Fibroblast of skin of abdomen (primary cell): ENCODE measurements at regions not wholly inside any gene's neighbourhood (a gene's known extent, or its start where the extent isn't known, plus 50 kb on each side); places are given as distances from the start of the nearest gene placed in this dataset.
"Not testable (repeated sequence)": the region's sequence is repeated elsewhere in the genome, so short reads cannot be mapped to it uniquely, and the experiment has no call there.

Experiments used
- DNase-seq: peaks from one replicate; pipeline ENCODE4 v3.0.0-alpha.2; 2013

DNA sequence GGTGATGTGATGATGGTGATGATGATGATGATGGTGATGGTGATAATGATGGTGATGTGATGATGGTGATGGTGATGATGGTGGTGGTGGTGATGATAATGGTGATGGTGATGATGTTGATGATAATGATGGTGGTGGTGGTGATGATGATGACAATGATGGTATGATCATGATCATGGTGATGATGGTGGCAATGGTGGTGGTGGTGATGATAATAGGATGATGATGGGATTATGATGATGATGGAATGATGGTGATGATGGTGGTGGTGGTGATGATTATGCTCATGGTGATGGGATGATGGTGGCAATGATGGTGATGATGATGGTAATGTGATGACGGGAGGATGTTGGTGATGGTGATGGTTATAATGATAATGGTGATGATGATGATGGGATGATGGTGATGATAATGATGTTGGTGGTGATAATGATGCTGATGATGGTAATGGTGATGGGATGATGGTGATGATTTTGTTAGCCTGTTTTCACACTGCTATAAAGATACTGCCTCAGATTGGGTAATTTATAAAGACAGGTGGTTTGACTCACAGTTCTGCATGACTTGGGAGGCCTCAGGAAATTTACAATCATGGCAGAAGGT lies 314.8 kb upstream of the SFSWAP start:
- DNase-seq = no peak

DNA sequence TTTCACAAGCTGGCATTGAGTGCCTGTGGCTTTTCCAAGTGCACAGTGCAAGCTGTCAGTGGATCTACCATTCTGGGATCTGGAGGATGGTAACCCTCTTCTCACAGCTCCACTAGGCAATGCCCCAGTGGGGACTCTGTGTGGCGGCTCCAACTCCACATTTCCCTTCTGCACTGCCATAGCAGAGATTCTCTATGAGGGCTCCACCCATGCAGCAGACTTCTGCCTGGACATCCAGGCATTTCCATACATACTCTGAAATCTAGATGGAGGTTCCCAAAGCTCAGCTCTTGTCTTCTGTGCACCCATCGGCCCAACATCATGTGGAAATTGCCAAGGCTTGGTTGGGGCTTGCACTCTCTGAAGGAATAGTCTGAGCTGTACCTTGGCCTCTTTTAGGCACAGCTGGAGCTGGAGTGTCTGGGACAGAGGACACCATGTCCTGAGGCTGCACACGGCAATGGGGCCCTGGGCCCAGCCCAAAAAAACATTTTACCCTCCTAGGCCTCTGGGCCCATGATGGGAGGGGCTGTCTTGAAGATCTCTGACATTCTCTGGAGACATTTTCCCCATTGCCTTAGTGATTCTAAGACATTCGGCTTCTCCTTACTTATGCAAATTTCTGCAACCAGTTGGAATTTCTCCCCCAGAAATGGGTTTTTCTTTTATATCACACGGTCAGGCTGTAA lies 313.3 kb upstream of the SFSWAP start:
- DNase-seq = no peak

DNA sequence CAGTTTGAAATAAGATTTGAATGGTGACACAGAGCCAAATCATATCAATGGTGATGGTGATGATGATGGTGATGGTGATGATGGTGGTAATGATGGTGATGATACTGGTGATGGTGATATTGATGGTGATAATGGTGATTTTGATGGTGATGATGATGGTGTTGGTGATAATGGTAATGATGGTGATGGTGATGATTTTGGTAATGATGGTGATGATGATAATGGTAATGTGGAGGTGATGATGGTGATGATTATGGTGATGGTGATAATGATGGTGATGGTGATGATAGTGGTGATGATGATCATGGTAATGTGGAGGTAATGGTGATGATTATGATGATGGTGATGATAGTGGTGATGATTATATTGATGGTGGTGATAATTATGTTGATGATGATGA lies 311.9 kb upstream of the SFSWAP start:
- no peak for DNase-seq

DNA sequence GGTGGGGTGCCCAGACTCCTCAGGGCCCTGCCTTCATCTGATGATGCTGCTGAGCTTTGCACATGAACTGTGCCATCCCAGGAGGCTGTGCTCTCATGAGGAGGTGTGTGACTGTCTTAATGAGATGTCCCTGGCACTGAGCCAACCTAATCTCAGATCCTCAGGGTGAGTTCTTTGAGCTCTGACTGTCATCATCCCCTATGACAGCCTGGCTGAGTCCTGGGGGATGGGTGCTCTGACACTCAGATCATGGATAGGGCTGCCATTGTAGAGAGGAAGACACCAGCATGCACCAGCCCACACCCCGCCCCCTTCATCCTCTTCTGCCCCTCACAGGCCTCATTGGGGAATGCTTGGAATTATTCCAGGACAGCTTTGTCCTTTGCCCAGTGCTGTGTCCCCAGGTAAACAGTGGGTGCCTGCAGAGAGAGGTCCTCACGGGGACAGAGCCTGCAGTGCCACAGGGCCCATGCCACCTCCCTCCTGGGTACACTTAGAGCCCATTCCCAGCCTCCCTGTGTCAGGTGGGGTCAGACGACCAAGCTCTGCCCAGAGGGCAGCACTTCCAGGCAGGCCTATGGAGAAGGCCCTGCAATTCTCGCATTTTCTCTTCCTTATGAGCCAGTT lies 310.1 kb upstream of the SFSWAP start:
- not testable (repeated sequence) for DNase-seq

DNA sequence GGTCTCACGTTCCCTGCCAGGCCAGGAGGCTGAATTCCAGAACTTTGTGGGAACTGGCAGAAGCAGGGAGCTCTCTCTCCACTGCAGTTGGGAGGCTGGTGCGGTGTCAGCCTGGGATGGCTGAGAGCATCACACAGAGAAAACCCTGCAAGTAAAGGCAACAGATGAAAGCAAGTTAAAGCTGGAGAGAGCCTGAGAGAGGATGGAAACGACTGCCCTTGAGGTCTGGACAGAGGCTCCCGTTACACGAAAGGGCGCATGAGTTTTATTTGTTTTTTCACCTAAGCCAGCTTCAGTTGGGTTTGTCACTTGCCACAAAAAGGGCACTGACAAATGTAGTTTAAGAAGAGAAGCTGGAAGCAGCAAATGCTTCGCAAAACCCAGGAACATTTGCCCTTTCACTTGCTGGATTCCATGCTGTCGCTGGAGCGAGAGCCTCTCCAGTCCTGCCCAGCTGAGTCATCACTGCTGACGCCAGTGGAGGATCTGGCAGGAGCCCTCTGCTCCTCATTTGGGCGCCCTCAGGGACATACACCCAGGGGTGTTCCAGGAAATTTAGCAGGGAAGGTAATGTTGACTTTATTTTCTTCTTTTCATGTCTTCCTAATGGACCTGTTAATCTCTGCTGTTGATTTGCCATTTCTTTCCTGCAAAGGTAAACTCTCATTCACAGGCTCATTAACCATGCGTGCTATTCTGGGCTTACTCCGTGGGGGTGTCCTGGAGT lies 308.8 kb upstream of the SFSWAP start:
- DNase-seq = not testable (repeated sequence)

DNA sequence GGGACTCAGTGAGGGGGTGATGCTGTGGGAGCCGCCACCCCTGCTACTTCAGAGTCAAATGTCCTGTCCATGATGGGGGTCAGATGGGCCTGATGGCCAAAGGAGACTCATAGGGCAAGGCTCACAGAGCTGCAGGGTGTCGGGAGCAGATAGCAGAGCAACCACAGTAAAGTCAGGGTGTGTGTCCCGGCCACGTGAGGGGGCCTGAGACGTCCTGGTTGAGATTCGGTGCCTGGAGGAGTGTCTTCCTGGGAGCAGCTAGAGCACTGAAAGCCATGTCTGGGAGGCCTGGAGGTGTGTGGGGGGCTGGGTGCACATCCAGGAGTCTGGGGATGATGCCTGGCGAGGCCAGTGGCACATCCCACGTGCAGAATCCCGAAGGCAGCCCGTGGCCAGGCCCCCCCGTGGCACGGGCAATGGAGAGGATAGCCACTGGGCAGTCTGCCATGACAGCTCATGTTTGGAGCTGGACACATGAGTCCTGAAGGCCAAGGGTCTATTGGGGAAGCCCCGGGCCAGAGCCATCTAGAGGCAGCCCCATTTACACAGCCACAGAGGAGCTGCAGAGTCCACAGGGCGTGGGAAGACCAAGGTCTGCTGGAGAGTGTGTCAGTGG lies 308.0 kb upstream of the SFSWAP start:
- DNase-seq = no peak

DNA sequence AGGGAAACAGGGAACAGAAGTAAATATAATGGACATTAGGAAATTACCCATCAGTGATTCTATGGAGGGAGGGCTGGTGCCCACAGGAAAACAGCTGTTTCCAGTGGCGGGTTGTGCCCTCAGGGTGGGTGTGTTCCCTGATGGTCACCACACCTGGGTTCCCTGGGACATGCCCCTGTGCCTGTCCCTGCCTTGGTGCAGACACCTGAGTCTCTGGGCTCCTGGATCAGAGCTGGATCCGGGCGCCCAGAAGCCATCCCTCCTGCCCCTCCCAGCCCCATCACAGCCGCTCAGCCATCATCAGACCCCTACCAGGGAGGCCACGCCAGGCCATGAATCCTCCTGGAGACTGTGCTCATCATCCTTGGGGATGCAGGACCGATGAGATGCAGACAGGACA lies 307.2 kb upstream of the SFSWAP start:
- DNase-seq = no peak

DNA sequence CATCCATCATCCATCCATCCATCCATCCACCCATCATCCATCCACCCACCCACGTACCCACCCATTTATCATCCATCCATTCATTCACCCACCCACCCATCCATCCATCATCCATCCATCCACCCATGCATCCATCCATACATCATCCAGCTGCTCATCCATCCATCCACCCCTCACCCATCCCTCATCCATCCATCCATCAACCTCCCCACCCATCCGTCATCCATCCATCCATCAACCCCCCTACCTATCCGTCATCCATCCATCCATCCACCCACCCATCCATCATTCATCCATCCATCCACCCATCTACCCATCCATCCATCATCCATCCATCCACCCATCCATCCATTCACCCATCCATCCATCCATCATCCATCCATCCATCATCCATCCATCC lies 306.2 kb upstream of the SFSWAP start:
- no peak for DNase-seq

DNA sequence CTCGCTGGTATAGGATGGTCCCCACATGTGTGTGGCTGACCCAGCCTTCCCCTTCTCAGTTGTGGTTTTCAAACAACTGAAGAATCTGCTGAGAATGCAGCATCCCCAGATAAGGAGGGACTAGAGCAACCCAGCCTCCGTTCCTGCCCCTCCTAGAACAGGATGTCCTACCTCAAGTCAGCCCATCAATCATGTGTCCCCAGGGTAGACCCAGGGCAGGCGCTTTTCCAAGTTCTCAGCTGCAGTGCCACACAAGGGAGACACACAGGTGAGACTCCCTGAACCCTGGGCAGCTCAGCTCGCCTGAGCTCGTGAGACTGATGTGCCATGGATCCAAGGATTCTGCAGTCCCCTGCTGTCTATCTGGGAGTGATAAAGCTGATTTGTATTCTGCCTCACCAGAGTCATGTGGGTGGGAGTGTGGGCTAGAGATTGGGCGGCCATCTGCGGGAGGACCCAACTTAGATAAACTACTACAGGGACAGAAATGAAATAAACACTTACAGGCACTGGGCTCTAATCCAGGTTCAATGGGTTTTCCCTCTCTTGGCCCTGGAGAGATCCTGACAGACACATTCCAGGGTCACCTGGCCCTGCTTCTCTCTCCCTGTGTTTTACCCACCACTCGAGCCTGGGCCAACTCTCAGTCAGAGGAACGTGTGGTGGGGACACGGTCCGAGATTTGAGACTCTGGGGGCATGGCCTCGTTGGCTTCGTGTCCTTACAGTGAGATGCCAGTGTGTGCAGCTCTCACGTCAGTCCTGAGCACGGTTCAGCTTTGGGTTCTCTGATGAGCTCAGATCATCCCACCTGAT lies 303.5 kb upstream of the SFSWAP start:
- no peak for DNase-seq

DNA sequence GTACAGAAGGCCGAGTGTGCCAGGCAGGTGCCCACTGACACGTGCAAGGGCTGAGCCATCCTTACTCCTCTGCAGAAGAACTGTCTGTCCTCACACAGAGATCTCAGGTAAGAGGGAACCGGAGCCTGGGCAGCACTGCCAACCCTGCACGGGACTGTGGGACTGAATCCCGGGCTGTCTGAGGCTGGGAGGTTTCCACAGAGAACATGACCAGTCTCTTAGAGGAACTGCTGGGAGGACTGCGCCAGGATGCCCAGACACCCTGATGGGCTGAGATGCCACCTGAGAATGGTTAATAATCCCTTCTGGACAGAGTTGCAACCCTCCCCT lies 302.9 kb upstream of the SFSWAP start:
- DNase-seq = no peak

DNA sequence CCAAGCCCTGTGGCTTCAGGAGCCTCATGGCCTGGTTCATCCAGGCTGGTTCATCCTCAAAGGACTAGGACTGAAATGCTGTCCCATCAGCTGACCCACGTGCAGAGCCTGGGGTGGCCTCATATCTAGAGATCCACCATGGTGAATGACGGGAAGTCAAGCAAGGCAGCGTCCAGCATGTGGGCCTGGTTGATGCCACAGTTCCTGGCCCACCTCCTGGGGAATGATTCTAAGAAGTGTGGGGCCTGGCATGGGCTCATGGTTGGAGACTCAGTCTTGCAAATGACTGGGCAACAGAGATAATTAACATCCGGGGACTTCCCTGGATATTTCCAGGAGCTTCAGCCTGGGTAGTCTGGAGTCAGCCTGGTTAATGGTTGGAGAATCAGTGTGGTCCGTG lies 302.4 kb upstream of the SFSWAP start:
- DNase-seq = no peak

DNA sequence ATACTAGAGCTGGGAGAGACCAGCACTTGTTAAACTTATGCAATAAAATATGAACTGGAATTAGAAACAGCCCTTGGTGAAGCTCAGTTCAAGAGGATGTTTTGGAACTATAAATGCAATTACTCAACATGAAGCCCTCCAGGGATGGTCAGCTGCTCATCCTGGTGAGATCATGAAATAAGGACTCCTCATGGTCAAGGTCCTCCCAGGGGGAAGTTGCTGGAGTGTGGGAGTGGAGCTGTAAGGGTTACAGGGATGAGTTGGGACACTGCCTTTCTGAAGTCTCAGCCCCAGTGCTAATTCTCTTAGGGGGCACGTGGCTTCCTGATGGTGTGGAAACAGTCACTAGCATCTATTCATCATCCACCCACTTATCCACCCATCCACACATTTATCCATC lies 301.7 kb upstream of the SFSWAP start:
- no peak for DNase-seq

DNA sequence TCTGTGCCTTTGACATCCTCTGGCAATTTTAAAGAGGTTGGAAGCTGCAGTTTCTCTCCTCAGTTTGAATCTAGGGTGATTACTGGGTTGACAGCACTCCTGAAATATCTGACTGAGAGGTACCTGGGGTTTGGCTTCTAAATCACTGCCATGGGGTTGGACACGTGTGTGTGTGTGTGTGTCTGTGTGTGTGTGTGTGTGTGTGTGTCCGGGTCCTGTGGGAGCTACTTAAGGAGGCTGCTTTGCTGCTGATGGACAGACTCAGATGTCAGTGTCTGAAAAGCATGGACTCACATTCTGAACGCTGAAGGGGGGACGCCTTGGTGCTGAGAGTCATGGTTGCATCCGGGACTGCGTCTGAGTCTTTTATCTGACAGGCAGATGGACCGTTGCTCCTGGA lies 299.1 kb upstream of the SFSWAP start:
- DNase-seq = not testable (repeated sequence)

DNA sequence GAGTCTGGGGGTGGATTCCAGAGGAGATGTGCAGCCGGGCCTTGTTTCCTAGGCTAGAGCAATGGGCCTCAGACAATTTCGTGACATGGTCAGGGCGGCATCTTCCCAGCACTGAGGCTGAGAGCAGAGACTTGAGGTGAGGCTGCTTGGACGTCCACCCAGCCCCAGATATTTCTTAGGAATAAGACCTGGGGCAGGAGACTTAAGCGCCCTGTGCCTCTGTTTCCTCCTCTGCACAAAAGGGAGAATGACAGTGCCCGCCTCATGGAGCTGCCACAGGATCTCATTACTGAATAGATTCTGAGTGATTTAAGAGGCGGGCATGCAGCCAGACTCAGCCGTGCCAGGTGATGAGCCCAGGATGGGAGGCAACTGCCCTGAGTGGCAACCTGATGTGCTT lies 297.9 kb upstream of the SFSWAP start:
- no peak for DNase-seq

DNA sequence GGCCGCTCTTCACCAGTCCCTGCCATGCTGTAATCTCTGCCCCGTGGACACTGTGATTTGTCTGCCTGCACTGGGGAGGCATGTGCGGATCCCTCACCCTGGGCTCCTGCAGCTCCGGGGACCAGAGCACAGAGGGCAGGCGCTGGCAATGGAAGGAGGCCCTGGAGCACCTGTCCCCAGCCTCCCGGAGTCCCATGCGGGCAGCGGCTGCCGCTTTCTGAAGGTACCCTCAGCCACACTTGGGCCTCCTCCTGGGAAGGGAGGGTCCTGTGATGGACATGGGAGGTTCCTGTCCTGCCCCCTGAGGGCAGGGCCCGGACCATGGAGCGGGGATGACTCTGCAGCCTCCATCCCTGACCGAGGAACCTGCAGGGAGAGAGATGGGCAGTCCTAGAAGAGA lies 297.4 kb upstream of the SFSWAP start:
- DNase-seq = no peak

DNA sequence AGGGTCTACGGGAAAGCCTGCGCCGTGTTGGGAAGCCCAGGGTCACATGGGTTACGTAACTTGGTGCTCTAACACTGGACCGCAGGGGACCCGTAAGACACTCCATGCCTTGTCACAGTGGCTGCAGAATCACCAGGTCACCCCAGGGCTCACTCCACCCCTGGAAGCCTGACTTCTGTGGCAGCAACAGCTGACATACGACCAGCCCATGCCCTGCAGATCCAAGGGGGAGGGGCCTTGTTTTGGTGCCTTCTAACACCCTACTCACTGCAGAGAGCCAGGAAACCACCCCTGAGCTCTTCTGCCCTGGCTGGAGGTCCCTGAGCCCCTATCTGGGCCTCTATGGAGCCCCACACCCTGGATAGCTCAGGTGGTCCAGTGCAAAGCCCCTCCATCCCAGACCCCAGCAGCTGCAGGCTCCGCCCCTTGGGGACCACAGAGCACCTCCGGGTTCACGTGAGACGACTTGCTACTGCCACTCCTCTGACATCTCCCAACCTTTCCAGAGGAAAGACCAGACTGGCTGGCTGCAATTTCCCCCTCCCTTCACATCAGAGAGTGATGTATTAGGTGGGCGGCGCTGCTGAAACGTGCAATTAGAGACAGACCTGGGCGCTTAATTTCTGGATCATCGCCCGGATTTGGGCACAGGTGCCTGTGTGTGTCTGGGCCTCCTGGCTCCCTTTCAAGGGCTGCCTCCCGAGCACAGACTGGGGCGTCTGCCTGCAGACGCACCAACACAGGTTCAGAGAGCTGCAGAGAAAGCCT lies 296.6 kb upstream of the SFSWAP start:
- DNase-seq = not testable (repeated sequence)

DNA sequence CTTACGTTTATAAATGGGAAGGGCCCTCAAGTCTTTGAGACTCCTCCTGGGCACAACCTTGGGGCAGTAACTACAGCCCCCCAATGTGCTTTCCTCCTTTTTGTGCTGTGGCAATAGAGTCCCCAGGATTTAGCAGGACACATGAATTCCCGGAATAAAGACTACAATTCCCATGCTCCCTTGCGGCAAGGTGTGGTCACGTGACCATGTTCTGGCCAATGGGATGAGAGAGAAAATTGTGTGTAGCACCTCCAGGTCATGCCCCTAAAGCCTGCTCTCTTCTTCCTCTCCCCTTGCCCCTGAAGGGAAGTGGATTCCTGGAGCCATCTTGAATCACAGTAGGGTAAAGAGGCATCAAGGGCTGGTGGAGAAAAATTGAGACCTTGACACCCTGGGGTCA lies 295.1 kb upstream of the SFSWAP start:
- no peak for DNase-seq

DNA sequence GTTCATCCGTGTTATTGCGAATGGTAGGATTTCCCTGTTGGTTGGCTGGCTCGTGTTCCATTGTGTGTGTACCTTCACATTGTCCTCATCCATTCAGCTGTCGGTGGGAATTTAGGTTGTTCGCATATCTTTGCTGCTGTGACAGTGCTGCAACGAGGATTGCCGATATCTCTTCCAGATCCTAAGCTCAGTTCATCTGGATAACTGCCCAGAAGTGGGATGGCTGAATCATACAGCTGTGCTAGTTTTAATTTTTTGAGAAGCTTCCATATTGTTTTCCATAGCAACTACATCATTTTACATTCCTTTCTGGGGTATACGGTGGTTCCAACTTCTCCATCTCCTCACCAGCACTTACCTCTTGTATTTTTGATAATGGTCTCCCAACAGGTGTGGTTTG lies 292.8 kb upstream of the SFSWAP start:
- DNase-seq = no peak

DNA sequence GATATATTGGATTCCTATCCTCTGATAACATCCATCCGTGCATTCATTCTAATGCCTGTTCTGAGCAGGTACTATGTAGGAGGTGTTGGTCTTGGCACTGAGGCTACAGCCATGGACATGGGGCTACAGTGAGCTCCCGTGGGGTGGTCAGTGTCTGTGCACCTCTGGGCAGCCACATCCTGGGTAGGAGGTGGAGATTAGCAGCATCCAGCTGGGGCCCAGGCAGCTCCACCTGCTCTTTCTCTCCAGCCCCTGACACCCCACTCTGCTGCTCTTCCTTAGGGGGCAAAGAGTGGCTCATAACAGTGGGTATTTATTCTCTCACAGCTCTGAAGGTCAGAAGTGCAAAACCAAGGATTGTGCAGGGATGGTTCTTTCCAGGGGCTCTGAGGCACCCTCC lies 292.0 kb upstream of the SFSWAP start:
- DNase-seq = no peak

DNA sequence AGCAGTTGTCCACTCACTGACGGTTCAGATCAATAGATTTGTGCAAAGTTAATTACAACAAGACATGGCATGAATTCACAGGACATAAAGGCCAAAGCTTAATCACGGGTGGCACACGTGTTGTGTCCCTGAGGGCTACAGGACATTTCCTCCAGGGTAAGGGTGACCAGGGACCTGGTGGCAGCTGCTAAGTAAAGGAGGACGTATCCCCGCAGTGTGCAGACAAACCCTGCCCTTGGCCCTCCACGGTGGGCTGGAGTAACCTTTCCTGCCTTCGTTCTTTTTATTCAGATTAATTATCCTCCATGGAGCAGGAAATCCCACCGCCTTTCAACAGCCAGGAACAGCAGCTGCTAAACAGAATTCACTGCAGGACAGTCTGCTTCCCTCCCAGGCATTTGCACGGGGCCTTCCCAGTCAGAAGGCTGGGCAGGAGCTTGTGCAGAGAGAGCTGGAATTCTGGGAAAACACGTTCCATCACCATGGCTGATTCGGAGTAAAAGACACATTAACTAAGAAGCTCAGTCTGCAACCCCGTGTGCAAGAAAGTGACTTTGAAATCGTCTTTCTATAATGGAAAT lies 289.9 kb upstream of the SFSWAP start:
- no peak for DNase-seq

DNA sequence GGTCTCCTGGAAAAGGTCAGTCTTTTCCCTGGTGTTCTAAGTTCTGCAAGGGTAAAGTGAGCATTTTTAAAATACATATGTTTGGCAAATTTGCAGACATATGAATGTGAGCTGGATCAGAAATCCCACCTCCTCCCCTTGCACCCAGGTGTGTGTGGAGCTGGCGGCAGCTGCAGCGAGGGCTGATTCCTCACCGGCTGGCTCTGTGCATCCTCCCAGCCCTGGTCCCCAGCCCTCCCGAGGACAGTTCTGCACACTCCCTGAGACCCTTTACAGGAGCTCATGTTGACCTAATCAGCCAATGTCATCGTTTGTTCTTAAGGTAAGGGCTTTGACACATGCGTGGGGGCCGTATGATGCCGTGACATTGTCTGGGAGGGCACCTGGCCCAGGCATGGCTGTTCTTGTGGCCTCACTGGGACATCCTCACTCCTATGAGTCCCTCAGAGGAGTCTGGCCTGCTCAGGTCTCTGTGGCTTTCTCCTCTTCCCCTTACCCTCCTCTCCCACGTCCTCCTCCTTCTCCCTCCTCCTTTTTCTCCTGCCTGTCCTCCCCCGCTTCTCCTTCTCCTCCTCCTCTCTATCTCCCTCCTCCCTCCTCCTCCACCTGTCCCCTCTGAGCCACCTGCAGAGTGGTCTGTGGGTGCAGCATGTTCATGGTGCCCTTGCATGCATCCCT lies 289.2 kb upstream of the SFSWAP start:
- no peak for DNase-seq
